HFFc6 (cell line): ENCODE measurements at regions not wholly inside any gene's neighbourhood (a gene's known extent, or its start where the extent isn't known, plus 50 kb on each side); places are given as distances from the start of the nearest gene placed in this dataset.

Experiments
- DNase-seq: peaks from one replicate; pipeline ENCODE4 v3.0.0-alpha.2; 2018
- H3K27ac Mint-ChIP-seq: 2 replicates; pipeline ENCODE4 v1.8.0; 2020; ENCODE audit warnings: mild to moderate bottlenecking, mixed read lengths
- H3K27me3 Mint-ChIP-seq: 2 replicates; pipeline ENCODE4 v1.8.0; 2021; ENCODE audit warnings: mild to moderate bottlenecking, moderate library complexity, mixed read lengths; ENCODE audit not compliant: insufficient read depth
- H3K36me3 Mint-ChIP-seq: 2 replicates; pipeline ENCODE4 v1.8.0; 2021; ENCODE audit warnings: low read depth, mixed read lengths
- H3K4me1 Mint-ChIP-seq: 2 replicates; pipeline ENCODE4 v1.8.0; 2020; ENCODE audit warnings: low read depth, mixed read lengths
- H3K4me3 Mint-ChIP-seq: 2 replicates; pipeline ENCODE4 v1.8.0; 2020; ENCODE audit warnings: mild to moderate bottlenecking, moderate library complexity, mixed read lengths
- H3K9me3 Mint-ChIP-seq: 2 replicates; pipeline ENCODE4 v1.8.0; 2020; ENCODE audit warnings: mild to moderate bottlenecking, mixed read lengths
- CTCF ChIP-seq: fragments of 200-600 bp; sonication (generic); IDR thresholded peaks from 2 replicates; pipeline ENCODE4 v1.5.0; 2021; ENCODE audit warnings: antibody characterized with exemption, mild to moderate bottlenecking

GRCh38 chr3:126279853-126280252 lies 77.4 kb downstream of the KLF15 start:
- Mint-ChIP-seq H3K27ac (no peak overlapping the region), H3K4me3 (no peak overlapping the region), H3K27me3 (no peaks in the 10 kb centered on the region; the same call in 1 of the 2 replicates), H3K9me3 (no peaks in the 10 kb centered on the region), H3K36me3 (no peaks in the 10 kb centered on the region), H3K4me1 (peaks cover 27% of the 10 kb centered on the region)
- DNase-seq: no peak
- TF ChIP-seq CTCF: no peak

GRCh38 chr3:126277629-126278378 lies 79.4 kb downstream of the KLF15 start:
- Mint-ChIP-seq H3K27me3 (peaks cover 2% of the 10 kb centered on the region), H3K4me3 (no peak overlapping the region), H3K9me3 (no peaks in the 10 kb centered on the region), H3K36me3 (no peaks in the 10 kb centered on the region), H3K4me1 (peaks cover 12% of the 10 kb centered on the region), H3K27ac (no peak overlapping the region)
- DNase-seq: no peak
- TF ChIP-seq CTCF: no peak

- Mint-ChIP-seq H3K4me3 (no peak overlapping the region), H3K27me3 (peaks cover 2% of the 10 kb centered on the region), H3K36me3 (no peaks in the 10 kb centered on the region), H3K27ac (no peak overlapping the region), H3K4me1 (peaks cover 19% of the 10 kb centered on the region), H3K9me3 (no peaks in the 10 kb centered on the region)
- DNase-seq: no peak
- no peak for TF ChIP-seq CTCF
These were observed 81.6 kb downstream of the KLF15 start for GRCh38 chr3:126275620-126275904.

- no peaks in the 10 kb centered on the region for H3K36me3 Mint-ChIP-seq
- H3K27me3 Mint-ChIP-seq: peaks cover 2% of the 10 kb centered on the region
- DNase-seq: no peak
- peaks cover 25% of the 10 kb centered on the region for H3K4me1 Mint-ChIP-seq
- no peaks in the 10 kb centered on the region for H3K9me3 Mint-ChIP-seq
- no peak for TF ChIP-seq CTCF
- no peak overlapping the region for H3K27ac Mint-ChIP-seq
- no peak overlapping the region for H3K4me3 Mint-ChIP-seq
These were observed 82.2 kb downstream of the KLF15 start for GRCh38 chr3:126274735-126275619.

GRCh38 chr3:126270145-126270811 lies 86.9 kb downstream of the KLF15 start:
- Mint-ChIP-seq H3K36me3 (no peaks in the 10 kb centered on the region), H3K27ac (no peak overlapping the region), H3K9me3 (no peaks in the 10 kb centered on the region), H3K4me1 (peaks cover 44% of the 10 kb centered on the region), H3K4me3 (no peak overlapping the region), H3K27me3 (peaks cover 2% of the 10 kb centered on the region; the same call in 1 of the 2 replicates)
- DNase-seq: no peak
- TF ChIP-seq CTCF: no peak
